GM19395 (cell line): ENCODE measurements at regions not wholly inside any gene's neighbourhood (a gene's known extent, or its start where the extent isn't known, plus 50 kb on each side); places are given as distances from the start of the nearest gene placed in this dataset.
"Not testable (repeated sequence)": the region's sequence is repeated elsewhere in the genome, so short reads cannot be mapped to it uniquely, and the experiment has no call there.

ENCODE experiments used
- ATAC-seq: cut with Tn5 transposase; IDR thresholded peaks from one replicate; pipeline ENCODE4 v1.9.1; 2021; ENCODE audit warnings: mild to moderate bottlenecking, moderate library complexity; ENCODE audit not compliant: unreplicated experiment

DNA sequence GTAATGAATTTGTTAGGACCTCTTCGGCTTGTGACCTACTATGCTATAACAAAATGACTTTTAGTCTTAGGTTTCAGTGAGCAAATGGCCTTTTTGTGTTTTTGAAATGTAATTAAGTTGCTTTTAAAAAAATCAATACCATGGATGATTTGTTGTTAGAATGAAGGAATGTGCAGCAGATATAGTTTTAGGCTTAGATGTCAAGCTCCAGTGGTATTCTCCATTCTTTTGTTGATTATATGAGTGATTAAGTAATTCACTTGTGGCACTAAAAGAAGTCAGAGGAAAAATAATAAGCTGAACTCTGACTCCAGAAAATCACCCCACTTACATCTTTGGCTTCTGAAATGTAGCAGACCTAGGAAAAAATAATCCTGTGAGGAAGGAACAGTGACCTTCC, 474.1 kb upstream of the MIS18BP1 start:
- ATAC-seq = no peak

GRCh38 chr14:45721472-45721871, 468.5 kb upstream of the MIS18BP1 start:
- no peak for ATAC-seq

DNA sequence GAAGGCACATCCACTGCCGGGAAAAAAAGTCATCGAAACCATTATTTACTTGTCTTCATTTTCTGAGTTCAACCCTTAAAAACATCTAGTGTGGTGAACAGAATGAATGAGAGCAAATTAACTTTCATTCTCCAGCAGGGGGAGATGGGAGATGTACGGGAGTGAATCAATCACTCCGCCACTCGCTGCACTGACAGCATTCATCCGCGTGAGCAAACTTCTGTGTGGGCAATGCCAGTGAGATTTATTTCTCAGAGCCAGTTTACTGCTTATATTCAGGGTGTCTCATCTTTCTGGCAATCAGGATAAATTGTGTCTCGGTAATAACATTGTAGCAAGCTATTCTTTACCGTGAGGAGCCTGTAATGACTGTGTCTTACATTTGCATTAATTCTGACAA, 463.6 kb upstream of the MIS18BP1 start:
- no peak for ATAC-seq

DNA sequence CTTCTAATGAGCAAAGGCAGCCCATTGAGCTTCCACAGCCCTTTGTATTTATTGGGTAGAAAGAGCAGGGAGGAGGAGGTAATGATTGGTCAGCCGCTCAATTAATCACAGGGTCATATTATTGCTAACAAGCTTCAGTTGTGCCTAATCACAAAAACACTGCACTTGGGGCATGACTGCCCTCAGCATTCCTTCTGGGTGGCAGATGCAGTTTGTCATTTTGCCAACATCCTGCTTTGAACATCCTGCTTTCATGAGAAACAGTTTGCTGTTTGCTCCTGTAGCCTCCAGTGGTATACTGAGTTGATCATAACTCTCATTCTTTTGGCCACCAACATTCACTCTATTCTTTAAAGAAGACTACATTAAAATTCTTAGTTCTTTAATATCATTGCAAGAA, 462.9 kb upstream of the MIS18BP1 start:
- ATAC-seq = no peak

DNA sequence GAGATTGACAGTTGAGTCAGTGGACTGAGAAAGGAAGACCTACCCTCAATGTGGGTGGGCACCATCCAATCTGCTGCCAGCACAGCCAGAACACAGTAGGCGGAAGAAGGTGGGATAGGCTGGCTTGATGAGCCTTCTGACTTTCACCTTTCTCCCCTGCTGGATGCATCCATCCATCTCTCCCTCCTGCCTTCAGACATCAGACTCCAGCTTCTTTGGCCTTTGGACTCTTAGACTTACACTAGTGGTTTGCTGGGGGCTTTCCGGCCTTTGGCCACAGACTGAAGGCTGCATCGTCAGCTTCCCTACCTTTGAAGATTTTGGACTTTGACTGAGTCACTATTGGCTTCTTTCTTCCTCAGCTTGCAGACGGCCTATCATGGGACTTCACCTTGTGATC, 456.5 kb upstream of the MIS18BP1 start:
- ATAC-seq = no peak

DNA sequence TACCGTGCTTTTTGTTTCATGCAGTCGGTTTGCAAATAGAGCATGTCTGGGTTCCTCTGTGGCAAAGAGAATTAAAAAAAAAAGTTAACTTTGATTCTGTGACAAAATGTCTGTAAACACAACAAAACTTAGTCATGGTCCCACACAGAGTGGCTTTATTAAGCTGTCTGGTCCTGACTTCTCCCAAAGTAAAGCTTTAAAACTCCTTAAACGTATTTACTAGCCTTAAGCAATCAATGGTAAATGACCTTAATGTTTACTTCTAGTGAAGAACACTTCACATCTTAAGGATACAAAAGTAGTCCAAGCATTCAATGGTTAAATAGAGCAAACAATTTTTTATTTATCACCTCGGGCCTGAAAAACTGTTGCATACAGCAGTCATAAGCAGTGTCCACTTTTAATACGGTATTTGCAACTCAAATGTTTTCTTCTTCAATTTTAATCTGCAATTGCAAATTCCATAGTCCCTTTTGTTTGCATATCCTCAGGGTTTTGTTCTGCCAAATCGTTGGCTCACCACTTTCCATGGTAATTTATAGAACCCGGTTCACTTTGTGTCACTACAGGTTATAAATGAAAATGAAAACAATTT, 453.0 kb upstream of the MIS18BP1 start:
- ATAC-seq = no peak

- no peak for ATAC-seq
Observed at GRCh38 chr14:45699471-45699870, 446.5 kb upstream of the MIS18BP1 start.

DNA sequence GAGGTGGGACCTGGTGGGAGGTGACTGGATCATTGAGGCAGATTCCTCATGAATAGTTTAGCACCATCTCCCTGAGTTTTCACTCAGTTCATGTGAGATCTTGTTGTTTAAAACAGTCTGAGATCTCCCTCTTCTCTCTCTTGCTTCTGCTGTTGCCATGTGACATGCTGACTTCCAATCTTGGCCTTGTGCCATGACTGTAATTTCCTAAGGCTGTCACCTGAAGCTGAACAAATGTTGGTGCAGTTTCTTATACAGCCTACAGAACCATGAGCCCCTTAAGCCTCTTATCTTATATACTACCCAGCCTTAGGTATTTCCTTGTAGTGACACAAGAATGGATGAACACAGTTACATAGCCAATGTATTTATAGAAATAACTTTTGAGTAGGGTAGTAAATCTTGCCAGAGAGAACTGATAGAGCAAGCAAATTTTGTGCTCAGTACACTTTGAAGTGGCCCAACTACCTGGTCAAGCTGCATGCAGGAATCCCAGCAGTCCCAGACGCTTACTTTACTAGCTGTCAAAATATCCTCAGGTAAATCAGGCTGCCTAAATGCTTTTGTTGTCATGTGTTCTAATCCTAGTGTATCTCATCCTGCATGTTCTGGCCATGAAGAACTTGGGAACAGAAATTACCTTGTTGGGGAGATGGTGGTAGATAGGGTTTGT, 445.6 kb upstream of the MIS18BP1 start:
- no peak for ATAC-seq

DNA sequence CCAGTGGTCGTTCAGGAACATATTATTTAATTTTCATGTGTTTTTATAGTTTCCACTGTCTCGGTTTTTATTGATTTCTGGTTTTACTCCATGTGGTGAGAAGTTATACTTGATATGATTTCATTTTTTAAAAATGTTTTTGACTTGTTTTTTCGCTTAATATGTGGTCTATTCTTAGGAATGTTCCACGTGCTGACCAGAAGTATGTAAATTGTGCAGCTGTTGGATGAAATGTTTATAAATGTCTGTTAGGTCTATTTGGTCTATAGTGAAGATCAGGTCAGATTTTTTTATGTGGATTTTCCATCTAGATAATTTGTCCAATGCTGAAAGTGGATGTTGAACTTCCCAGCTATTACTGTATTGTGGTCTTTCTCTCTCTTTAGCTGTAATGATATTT, 433.8 kb upstream of the MIS18BP1 start:
- ATAC-seq = no peak

DNA sequence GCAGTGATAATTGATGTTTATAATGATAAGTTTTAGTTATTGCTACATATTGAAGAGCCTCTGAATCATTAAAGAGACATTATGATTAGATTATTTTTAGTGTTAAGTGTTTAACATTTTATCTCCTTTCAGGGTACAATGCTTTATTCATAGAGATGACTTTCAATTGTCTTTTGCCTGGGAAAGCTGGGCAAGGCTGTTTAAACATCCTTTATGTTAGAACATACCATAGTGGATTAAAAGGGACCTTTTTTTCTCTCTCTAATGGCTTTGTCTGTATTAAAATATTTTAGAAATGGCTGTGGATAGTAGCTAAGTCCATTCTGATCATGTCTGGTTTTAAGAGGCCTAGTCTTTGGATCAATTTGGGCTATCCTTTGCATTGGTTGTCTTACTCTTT, 427.5 kb upstream of the MIS18BP1 start:
- ATAC-seq = no peak

GRCh38 chr14:45679853-45680252, 426.9 kb upstream of the MIS18BP1 start:
- ATAC-seq = no peak

DNA sequence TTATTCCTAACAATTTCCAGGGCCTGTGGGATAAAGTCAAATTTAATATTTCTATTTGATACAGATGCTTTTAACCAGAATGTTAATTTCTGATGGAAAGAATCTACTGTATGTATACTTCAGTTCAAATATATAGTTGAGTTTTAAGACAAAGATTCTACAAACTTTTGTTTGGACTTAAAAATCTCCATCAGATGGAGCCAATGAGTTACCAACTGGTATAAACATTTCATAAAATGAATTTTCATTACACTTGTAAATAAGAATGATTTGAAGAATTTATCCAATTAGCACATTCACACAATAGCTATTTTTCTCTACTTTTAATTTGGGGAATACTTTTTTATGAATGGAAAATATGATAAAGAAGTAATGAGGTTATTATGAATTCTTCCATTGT, 425.2 kb upstream of the MIS18BP1 start:
- no peak for ATAC-seq

DNA sequence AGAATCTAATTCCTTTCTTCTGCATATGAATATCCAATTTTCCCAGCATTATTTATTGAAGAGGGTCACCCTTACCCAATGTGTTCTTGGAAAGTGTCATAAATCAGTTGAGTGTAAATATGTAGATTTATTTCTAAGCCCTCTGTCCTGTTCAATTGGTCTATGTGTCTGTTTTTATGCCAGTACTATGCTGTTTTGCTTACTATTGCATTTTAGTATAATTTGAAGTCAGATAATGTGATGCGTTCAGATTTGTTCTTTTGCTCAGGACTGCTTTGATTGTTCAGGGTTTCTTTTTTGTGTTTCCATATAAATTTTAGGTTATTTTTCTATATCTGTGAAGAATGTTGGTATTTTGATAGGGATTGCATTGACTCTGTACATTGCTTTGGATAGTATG, 420.4 kb upstream of the MIS18BP1 start:
- no peak for ATAC-seq

DNA sequence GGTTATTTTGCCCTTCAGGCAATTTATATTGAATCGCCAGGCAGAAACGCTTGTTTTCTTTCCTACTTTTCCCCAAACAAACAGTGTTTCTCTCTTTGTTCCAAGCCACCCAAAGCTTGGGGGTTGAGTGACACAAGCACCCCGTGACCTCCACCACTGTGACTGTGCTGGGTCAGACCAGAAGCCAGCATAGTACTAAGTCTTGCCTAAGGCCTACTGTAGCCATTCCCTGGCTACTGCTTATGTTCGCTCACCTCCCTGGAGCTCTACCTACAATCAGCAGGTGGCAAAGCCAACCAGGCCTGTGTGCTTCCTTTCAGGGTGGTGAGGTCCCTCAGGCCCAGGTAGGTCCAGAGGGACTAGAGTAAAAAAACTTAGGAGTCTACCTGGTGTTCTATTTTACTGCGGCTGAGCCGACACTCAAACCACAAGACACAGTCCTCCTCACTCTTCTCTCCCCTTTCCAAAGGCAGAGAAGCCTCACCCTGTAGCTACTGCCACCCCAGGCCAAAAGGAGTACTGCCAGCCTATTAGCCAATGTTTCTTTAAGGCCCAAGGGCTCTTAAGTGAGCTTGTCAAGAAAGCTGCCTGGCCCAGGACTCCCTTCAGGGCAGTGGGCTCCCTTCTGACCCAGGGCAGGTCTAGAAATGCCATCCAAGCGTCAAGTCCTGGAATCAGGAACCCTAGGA, 411.8 kb upstream of the MIS18BP1 start:
- ATAC-seq = no peak

DNA sequence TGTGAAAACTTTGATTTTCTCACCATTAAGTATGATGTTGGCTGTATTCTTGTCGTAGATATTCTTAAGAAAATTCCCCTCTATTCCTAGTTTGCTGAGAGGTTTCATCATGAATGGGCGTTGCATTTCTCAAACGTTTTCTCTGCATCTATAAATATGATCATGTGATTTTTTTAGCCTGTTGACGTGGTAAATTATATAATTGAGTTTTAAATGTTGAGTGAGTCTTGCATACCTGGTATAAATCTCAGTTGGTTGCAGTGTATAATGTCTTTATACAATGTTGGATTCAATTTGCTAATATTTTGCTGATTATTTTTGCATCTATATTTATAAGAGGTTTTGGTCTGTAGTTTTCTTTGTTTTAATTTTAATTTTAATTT, 405.9 kb upstream of the MIS18BP1 start:
- no peak for ATAC-seq

DNA sequence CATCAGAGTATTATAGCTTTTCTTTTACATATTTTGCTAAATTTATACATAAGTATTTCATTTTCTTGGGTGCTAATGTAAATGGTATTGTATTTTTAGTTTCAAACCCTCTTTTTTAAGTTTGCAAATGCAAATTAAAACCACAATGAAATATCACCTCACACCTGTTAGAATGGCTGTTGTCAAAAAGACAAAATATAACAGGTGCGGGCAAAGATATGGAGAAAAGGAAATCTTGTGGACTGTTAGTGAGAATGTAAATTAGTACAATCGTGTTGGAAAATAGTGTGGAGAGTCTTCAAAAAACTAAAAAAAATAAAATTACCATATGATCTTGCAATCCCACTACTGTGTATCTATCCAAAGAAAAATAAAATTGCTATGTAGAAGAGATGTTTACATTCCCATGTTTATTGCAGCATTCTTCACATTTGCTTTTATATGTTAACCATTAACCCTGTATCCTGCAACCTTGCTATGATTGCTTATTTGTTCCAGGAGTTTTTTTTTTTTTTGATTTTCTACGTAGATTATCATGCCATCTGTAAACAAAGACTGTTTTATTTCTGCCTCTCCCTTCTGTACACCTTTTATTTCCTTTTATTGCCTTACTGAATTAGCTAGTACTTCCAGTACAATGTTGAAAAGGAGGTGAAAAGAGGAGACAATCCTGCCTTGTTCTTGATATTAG, 405.4 kb upstream of the MIS18BP1 start:
- ATAC-seq = no peak

DNA sequence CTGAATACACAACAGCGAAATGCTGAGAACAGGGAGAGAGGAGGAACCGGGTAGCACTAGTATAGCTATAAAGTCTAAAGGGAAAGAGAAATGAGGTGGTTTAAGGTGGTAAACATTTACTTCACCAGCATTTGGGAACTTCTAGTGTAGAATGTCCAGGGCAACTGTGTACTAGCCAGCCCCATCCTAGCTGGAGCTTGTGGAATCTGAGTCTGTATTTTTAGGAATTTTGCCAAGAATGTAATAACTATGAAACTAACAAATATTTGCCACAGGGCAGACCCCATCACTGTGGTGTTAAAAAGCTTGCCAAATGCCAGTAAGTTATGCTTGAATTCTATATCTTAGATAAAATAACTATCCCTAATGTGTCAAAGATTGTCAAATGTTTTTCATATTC, 398.9 kb upstream of the MIS18BP1 start:
- ATAC-seq = no peak

DNA sequence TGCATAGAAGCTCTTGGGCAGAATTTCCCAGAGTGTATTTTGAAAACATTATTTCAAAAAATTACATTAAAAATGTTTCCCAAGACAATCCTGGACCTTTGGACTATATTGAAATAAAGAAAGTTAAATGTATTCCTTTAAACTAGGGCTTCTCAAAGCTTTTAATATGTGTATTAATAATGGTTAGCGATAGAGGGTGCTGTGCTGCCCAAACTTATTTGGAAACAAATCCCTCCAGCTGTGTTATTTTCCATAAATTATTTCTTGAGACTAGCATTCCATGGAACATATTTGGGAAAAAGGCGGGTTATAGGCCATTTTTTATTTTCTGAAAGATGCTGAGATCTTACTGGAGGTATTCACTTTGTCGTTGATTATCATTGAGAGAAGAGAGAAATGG, 397.8 kb upstream of the MIS18BP1 start:
- no peak for ATAC-seq

DNA sequence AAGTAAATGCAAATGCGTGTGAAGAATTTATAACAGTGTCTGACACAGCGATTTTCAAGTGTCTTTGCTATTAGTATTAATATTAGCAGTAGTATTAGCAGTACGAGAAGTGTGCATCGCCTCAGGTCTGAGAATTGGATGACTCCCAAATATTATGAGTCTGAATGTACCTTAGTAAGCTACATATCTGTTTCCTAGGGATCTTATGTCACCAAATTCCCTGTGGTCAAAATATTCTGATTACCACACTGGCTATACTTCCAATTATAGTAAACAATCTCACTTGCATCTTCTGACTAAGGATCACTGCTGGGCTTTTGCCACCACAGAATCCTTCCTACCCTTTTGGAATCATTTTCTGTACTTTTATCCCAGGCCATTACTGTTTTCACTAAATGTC, 396.0 kb upstream of the MIS18BP1 start:
- no peak for ATAC-seq

GRCh38 chr14:45641541-45641940, 388.5 kb upstream of the MIS18BP1 start:
- ATAC-seq = no peak

DNA sequence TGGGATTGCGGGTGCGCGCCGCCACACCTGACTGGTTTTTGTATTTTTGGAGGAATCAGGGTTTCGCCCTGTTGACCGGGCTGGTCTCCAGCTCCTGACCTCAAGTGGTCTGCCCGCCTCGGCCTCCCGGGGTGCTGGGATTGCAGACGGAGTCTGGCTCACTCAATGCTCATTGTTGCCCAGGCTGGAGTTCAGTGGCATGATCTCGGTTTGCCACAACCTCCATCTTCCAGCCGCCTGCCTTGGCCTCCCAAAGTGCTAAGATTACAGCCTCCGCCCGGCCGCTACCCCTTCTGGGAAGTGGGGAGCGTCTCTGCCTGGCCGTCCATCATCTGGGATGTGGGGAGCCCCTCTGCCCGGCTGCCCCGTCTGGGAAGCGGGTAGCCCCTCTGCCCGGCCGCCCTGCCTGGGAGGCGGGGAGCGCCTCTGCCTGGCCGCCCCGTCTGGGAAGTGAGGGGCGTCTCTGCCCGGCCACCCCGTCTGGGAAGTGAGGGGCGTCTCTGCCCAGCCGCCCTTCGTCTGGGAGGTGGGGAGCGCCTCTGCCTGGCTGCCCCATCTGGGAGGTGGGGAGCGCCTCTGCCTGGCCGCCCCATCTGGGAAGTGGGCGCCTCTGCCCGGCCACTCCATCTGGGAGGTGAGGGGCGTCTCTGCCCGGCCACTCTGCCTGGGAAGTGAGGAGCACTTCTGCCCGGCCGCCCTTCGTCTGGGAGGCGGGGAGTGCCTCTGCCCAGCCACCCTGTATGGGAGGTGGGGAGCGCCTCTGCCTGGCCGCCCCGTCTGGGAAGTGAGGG, 381.8 kb upstream of the MIS18BP1 start:
- not testable (repeated sequence) for ATAC-seq
